Right lobe of liver (tissue), 4 donors: ENCODE measurements at regions not wholly inside any gene's neighbourhood (a gene's known extent, or its start where the extent isn't known, plus 50 kb on each side); places are given as distances from the start of the nearest gene placed in this dataset.

Source experiments
- CTCF ChIP-seq, 4 donors: fragments of 200-600 bp in 3 of 4; fragments of 450-650 bp in 1 of 4; IDR thresholded peaks; one replicate each; pipeline versions ENCODE4 v1.5.1 to v1.8.0; 2016 to 2022; ENCODE audit warnings: antibody characterized with exemption in 4 of 4, mild to moderate bottlenecking in 2 of 4
- POLR2A ChIP-seq: fragments of 450-650 bp; IDR thresholded peaks from one replicate; pipeline ENCODE4 v1.6.1; 2017; ENCODE audit warnings: antibody characterized with exemption, mild to moderate bottlenecking
- donor health status: DM: no; HTN: no; CAD: no.
- donor health status: DM: no; HTN: no; CAD: no.
- donor health status: DM: no; HTN: yes; CAD: no.

- TF ChIP-seq POLR2A: no peak
- no peak for TF ChIP-seq CTCF (IDR thresholded peaks at IDR 0.05)
These were observed 98.5 kb upstream of the RPS6KA2 start for GRCh38 chr6:166725571-166725970.
